Hematopoietic multipotent progenitor cell treated with erythropoietin and hydrocortisone succinate and interleukin-3 and kit ligand, for 4 days (in vitro differentiated cells): ENCODE measurements at regions not wholly inside any gene's neighbourhood (a gene's known extent, or its start where the extent isn't known, plus 50 kb on each side); places are given as distances from the start of the nearest gene placed in this dataset.

Source experiments
- DNase-seq: peaks from one replicate; pipeline ENCODE4 v3.0.0-alpha.2; 2015

- DNase-seq: no peak
These were observed 72.2 kb upstream of the C1orf87 start for GRCh38 chr1:60145771-60146170.

GRCh38 chr1:60141743-60142142 is 68.2 kb upstream of the C1orf87 start:
- no peak for DNase-seq

GRCh38 chr1:60141276-60141675 is 67.7 kb upstream of the C1orf87 start:
- peak; percentile 14 for DNase-seq

- no peak for DNase-seq
These were observed 63.8 kb upstream of the C1orf87 start for GRCh38 chr1:60137406-60137805.

- DNase-seq: no peak
These were observed 62.8 kb upstream of the C1orf87 start for GRCh38 chr1:60136395-60136794.

- no peak for DNase-seq
These were observed 61.1 kb upstream of the C1orf87 start for GRCh38 chr1:60134716-60135115.

GRCh38 chr1:60133848-60134247 is 60.3 kb upstream of the C1orf87 start:
- peak; percentile 16 for DNase-seq

- peak; percentile 67 for DNase-seq
These were observed 59.6 kb upstream of the C1orf87 start for GRCh38 chr1:60133000-60133673.

- DNase-seq: no peak
These were observed 58.5 kb upstream of the C1orf87 start for GRCh38 chr1:60132108-60132507.

- no peak for DNase-seq
These were observed 57.1 kb upstream of the C1orf87 start for GRCh38 chr1:60130703-60131102.

GRCh38 chr1:60129911-60130310 is 56.3 kb upstream of the C1orf87 start:
- no peak for DNase-seq

- no peak for DNase-seq
These were observed 53.2 kb upstream of the C1orf87 start for GRCh38 chr1:60126723-60127122.
